ENCODE measurements at regions not wholly inside any gene's neighbourhood (a gene's known extent, or its start where the extent isn't known, plus 50 kb on each side); places are given as distances from the start of the nearest gene placed in this dataset.
"Not testable (repeated sequence)": the region's sequence is repeated elsewhere in the genome, so short reads cannot be mapped to it uniquely, and the experiment has no call there.

GRCh38 chr13:31385540-31385939 lies 185.8 kb downstream of the B3GLCT start:
- peak; percentile 22 for DNase-seq
- H3K36me3 ChIP-seq = no peaks in the 10 kb centered on the region
- no peaks in the 10 kb centered on the region for H3K9me3 ChIP-seq
- no peaks in the 10 kb centered on the region for H3K27me3 ChIP-seq
- H3K4me3 ChIP-seq = no peak overlapping the region

GRCh38 chr13:31394506-31394905 lies 194.7 kb downstream of the B3GLCT start:
- no peak overlapping the region for H3K4me3 ChIP-seq
- peaks cover 7% of the 10 kb centered on the region for H3K9me3 ChIP-seq
- DNase-seq = no peak
- H3K27me3 ChIP-seq = no peaks in the 10 kb centered on the region
- no peaks in the 10 kb centered on the region for H3K36me3 ChIP-seq

DNA sequence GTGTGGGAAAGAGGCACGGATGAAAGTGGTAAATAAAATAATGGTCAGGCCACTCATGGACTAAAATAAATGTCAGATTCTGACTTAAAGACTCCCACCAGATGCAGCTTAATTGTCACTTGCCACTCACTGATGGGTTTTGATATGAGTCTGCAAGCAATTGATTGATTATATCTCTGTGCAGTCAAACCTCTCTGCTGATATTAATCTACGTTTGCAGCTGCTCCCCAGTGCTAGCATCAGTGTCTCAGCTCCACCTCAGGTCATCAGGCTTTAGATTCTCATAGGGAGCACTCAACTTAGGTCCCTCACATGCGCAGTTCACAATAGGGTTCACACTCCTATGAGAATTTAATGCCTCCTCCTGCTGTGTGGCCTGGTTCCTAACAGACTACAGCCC lies 195.3 kb downstream of the B3GLCT start:
- no peak overlapping the region for H3K4me3 ChIP-seq
- no peaks in the 10 kb centered on the region for H3K36me3 ChIP-seq
- no peaks in the 10 kb centered on the region for H3K27me3 ChIP-seq
- H3K9me3 ChIP-seq = peaks cover 11% of the 10 kb centered on the region
- no peak for DNase-seq

DNA sequence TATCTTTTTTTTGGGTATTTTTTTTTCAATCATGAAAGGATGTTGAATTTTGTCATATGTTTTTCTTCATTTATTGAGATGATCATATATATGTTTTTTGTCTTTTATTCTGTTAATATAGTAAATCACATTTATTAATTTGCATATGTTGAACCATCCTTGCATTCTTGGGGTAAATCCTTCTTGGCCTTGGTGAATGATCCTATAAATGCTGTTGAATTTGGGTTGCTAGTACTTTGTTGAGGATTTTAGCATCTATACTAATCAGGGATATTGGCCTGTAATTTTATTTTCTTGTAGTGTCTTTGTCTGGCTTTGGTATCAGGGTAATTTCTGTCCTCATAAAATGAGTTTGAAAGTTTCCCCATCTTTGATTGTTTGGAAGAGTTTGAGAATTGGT lies 199.9 kb downstream of the B3GLCT start:
- Histone ChIP-seq H3K27me3 (no peaks in the 10 kb centered on the region), H3K9me3 (peaks cover 11% of the 10 kb centered on the region), H3K4me3 (no peak overlapping the region), H3K36me3 (no peaks in the 10 kb centered on the region)
- DNase-seq = no peak

GRCh38 chr13:31403711-31404110 lies 203.9 kb downstream of the B3GLCT start:
- not testable (repeated sequence) for H3K9me3 ChIP-seq, H3K27me3 ChIP-seq, DNase-seq, H3K36me3 ChIP-seq, H3K4me3 ChIP-seq

DNA sequence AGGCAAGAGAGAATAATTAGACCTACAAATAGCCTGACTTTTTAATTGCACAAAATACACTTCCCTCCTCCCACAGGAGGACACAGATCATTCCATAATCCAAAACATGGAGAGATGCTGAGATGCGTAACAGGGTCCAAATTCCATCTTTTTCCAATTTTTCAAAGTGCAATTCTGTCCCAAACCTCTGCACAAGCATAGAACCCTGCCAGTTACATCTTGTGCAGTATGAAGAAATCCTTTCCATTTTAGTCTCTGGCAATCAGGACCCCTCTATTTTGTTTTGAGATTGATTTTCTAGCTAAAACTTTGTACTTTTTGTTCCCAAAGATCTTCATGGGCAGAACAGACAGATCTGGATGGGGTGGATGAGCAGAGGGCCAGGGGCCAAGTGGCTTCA lies 209.2 kb downstream of the B3GLCT start:
- H3K36me3 ChIP-seq = no peaks in the 10 kb centered on the region

DNA sequence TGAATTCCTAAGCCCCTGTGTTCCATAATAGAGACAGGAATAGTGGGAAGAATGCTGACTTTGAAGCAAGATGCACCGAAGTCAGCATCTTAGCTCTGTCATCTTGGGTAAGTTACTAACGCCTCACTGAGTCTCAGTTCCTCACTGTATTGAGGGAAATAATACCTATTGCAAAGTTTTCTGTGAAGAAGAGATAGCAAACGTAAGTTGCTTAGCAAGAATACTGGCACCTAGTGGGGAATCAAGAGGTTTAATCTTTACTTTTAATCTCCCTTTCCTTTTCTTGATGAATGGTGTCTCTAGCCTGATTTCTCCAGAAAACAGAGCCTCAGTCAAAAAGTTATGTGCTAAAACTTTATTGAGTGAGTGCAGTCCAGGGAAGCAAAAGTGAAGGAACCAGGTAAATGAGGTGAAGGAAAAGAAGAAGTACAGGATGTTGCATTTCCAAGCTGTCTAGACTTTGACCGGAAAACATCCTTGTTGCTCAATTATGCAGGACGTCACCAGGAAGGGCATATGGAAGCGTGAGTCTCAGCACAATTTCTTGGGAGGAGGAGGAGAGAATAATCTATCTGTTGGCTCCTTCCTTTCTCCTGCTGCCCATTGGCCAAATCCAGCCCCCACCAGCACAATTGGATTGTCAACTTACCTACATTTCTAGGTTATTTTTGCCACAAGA lies 210.0 kb downstream of the B3GLCT start:
- no peak for DNase-seq
- no peaks in the 10 kb centered on the region for H3K27me3 ChIP-seq
- H3K9me3 ChIP-seq = no peaks in the 10 kb centered on the region
- H3K36me3 ChIP-seq = no peaks in the 10 kb centered on the region
- no peak overlapping the region for H3K4me3 ChIP-seq

More for the DNA sequence above, 209.2 kb downstream of the B3GLCT start:
- Histone ChIP-seq H3K9me3 (no peaks in the 10 kb centered on the region), H3K4me3 (no peak overlapping the region), H3K27me3 (no peaks in the 10 kb centered on the region)
- no peak for DNase-seq

DNA sequence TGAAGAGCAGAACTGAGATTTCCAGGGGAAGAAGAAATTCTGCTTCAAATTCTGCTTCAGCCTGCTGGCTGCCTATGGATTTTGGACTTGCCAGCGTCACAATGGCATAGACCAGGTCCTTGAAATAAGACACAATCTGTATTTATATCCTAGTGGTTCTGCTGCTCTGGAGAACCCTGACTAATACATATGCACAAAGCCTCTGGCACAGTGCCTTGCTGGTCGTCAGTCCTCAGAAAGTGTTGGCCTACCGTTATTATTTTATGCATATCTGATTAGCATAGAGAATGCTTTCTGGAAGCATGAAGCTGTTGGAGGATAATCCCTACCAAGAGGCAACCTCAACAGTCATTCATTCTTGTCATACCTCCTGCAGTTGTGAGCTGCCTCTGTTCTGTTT lies 213.7 kb downstream of the B3GLCT start:
- Histone ChIP-seq H3K36me3 (no peaks in the 10 kb centered on the region), H3K27me3 (no peaks in the 10 kb centered on the region), H3K4me3 (no peak overlapping the region), H3K9me3 (no peaks in the 10 kb centered on the region)
- DNase-seq = peak; percentile 9

DNA sequence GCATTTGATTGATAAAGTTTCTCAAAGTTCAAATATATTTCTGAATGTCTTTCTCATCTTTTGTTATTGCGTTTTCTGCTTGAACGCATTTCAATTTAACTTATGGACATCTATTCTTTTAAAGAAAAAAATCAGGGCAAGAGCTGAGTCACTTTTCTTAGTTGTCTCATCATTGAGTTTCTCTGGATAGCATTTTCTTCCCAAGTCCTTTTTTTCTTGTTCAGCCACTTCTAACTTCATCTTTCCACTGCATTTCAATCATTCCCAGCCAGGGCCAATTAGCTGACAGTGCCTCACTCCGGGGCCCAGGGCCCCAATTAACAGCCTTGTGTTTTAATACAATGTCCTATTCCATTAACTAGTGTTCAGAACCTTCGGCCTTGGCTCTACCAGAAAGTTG lies 216.3 kb downstream of the B3GLCT start:
- Histone ChIP-seq H3K27me3 (no peaks in the 10 kb centered on the region), H3K9me3 (no peaks in the 10 kb centered on the region), H3K4me3 (no peak overlapping the region), H3K36me3 (no peaks in the 10 kb centered on the region)
- DNase-seq = no peak

GRCh38 chr13:31418186-31418585 lies 218.4 kb downstream of the B3GLCT start:
- H3K27me3 ChIP-seq = no peaks in the 10 kb centered on the region
- no peak for DNase-seq
- H3K36me3 ChIP-seq = no peaks in the 10 kb centered on the region
- no peaks in the 10 kb centered on the region for H3K9me3 ChIP-seq
- no peak overlapping the region for H3K4me3 ChIP-seq

- H3K36me3 ChIP-seq = no peaks in the 10 kb centered on the region
- H3K9me3 ChIP-seq = no peaks in the 10 kb centered on the region
- no peak overlapping the region for H3K4me3 ChIP-seq
- no peaks in the 10 kb centered on the region for H3K27me3 ChIP-seq
- DNase-seq = no peak
Observed at GRCh38 chr13:31421756-31422155, 222.0 kb downstream of the B3GLCT start.

GRCh38 chr13:31424130-31424729 lies 224.5 kb downstream of the B3GLCT start:
- Histone ChIP-seq H3K9me3 (no peaks in the 10 kb centered on the region), H3K4me3 (no peak overlapping the region), H3K36me3 (no peaks in the 10 kb centered on the region), H3K27me3 (no peaks in the 10 kb centered on the region)
- DNase-seq = peak; percentile 67

DNA sequence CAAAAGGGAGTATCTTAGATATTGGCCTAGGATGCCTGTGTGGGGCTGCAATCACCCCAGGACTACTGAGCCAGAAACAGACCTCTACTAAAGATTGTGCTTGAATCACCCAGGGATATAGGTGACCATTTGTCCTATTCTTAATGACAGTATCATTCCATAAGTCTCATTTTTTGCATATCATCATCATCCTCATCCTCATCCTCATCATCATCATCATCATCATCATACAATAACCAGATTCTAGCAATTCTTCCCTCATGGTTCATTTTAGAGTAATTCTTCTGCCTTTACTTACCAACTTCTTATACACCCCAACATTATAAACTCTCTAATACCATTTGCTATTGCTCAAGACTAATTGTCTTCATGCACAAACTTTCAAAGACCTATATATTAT lies 226.6 kb downstream of the B3GLCT start:
- no peak overlapping the region for H3K4me3 ChIP-seq
- DNase-seq = no peak
- no peaks in the 10 kb centered on the region for H3K9me3 ChIP-seq
- H3K36me3 ChIP-seq = no peaks in the 10 kb centered on the region
- H3K27me3 ChIP-seq = no peaks in the 10 kb centered on the region

DNA sequence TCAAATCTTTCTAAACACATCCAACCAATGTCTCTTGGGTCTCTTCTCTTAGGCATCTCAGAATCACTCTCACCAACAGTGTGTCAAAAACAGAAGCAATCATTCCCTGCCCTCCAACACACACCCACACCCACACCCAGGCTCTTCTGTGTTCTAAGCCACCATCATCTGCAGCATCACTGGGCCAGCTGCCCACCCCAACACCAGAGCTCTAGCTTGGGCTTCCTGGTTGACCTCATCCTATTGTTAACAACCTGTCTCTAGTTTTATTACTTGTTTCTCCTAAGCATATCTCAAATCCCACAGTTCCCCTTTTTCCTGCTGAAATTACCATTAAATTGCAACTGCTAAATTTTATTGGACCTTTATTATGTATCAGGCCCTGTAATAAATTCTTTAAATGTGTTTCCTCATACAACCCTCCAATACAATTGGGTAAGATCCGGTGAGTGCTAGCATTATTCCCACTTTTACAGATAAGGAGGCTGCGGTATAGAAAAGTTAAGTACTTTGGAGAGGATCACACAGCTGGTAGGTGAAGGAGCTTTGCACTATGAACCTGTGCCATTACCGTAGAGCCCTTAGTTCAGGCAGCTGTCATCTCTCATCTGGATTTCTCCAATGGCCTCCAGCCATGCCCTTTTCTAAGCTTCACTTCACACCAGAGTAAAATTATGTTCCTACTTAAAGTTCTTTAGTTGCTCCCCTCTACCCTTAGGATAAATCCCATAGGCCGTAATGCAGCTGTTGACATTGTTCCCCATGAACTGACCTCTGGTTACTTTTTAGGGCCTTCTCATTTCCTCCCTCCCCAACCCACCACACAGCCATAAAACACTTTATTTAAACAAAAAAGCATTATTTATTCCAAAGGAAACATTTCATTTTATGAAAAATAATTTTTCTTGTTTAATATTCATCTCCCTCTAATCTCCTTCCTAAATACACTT lies 227.7 kb downstream of the B3GLCT start:
- Histone ChIP-seq H3K4me3 (no peak overlapping the region), H3K9me3 (no peaks in the 10 kb centered on the region), H3K27me3 (no peaks in the 10 kb centered on the region), H3K36me3 (no peaks in the 10 kb centered on the region)
- no peak for DNase-seq

GRCh38 chr13:31431722-31432137 lies 232.0 kb downstream of the B3GLCT start:
- H3K9me3 ChIP-seq = no peaks in the 10 kb centered on the region
- H3K27me3 ChIP-seq = no peaks in the 10 kb centered on the region
- H3K4me3 ChIP-seq = no peak overlapping the region
- DNase-seq = peak; percentile 42
- H3K36me3 ChIP-seq = no peaks in the 10 kb centered on the region

DNA sequence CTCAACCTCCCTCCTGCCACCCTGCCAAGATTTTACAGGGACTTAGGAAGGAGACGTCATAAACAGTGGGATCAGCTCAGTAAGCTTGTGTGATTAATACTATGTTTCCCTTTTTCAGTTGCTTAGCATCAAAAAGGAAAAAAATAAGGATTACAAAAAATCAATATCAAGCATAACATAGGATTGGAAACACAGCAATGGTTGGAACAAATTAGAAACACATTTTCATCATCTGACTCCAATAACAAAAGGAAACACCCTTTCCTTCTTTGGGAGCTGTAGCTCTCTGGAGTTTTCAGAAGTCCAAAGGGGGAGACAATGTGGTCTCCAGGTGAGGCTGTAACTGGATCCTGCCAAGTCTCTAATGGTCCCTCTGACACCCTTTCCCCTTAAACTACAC lies 233.4 kb downstream of the B3GLCT start:
- DNase-seq = no peak
- no peaks in the 10 kb centered on the region for H3K9me3 ChIP-seq
- H3K27me3 ChIP-seq = no peaks in the 10 kb centered on the region
- no peaks in the 10 kb centered on the region for H3K36me3 ChIP-seq
- H3K4me3 ChIP-seq = no peak overlapping the region

DNA sequence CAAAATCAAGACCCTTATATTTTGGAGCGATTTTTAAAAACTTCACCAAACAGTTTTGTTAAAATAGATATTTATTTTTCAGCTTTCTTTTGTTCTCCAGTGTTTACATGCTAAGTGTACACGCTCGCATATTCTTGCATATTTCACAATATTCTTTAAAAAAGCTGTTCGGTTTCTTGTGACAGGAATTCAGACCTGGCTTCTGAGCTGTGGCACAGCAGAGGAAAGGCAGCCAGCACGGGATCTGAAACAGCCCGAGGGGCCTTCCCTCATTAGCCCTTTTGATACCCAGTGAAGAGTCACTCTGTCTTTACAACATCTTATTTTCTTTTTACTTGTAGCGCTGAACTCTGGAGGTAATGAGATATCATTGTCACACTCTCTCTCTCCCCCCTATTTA lies 234.0 kb downstream of the B3GLCT start:
- H3K36me3 ChIP-seq = no peaks in the 10 kb centered on the region
- DNase-seq = no peak
- H3K27me3 ChIP-seq = no peaks in the 10 kb centered on the region
- no peaks in the 10 kb centered on the region for H3K9me3 ChIP-seq
- H3K4me3 ChIP-seq = no peak overlapping the region

All from MG63 (cell line).